NCI-H128 (cell line): ENCODE measurements at regions not wholly inside any gene's neighbourhood (a gene's known extent, or its start where the extent isn't known, plus 50 kb on each side); places are given as distances from the start of the nearest gene placed in this dataset.
A peak's percentile ranks its signal among the peaks of the same experiment; 100 is the strongest.

Experiments
- DNase-seq: peaks from one replicate; lab custom pipeline; 2025; ENCODE audit not compliant: unreplicated experiment; lab: John Stamatoyannopoulos, UW

- no peak for DNase-seq
These were observed 131.4 kb upstream of the GSE1 start for GRCh38 chr16:85481738-85482137.

GRCh38 chr16:85483424-85483823, 129.7 kb upstream of the GSE1 start:
- peak; percentile 39 for DNase-seq

- DNase-seq, result peak; percentile 88
These were observed 128.5 kb upstream of the GSE1 start for GRCh38 chr16:85484347-85485300.

- DNase-seq, result peak; percentile 58
These were observed 127.7 kb upstream of the GSE1 start for GRCh38 chr16:85485379-85485778.

GRCh38 chr16:85486256-85486915, 126.7 kb upstream of the GSE1 start:
- DNase-seq, result no peak

- no peak for DNase-seq
These were observed 124.7 kb upstream of the GSE1 start for GRCh38 chr16:85488414-85488813.

- DNase-seq, result no peak
These were observed 122.6 kb upstream of the GSE1 start for GRCh38 chr16:85490407-85491057.

GRCh38 chr16:85491058-85491771, 121.9 kb upstream of the GSE1 start:
- no peak for DNase-seq

- DNase-seq, result no peak
These were observed 121.3 kb upstream of the GSE1 start for GRCh38 chr16:85491798-85492294.

GRCh38 chr16:85492295-85492864, 120.7 kb upstream of the GSE1 start:
- no peak for DNase-seq

- DNase-seq, result no peak
These were observed 118.8 kb upstream of the GSE1 start for GRCh38 chr16:85494315-85494714.

GRCh38 chr16:85495259-85495658, 117.9 kb upstream of the GSE1 start:
- DNase-seq, result no peak

- DNase-seq, result no peak
These were observed 117.1 kb upstream of the GSE1 start for GRCh38 chr16:85495823-85496538.

GRCh38 chr16:85497622-85498314, 115.4 kb upstream of the GSE1 start:
- DNase-seq, result no peak

GRCh38 chr16:85498607-85499006, 114.5 kb upstream of the GSE1 start:
- DNase-seq, result no peak

GRCh38 chr16:85500220-85500619, 112.9 kb upstream of the GSE1 start:
- no peak for DNase-seq

GRCh38 chr16:85501900-85502299, 111.2 kb upstream of the GSE1 start:
- no peak for DNase-seq

- no peak for DNase-seq
These were observed 110.8 kb upstream of the GSE1 start for GRCh38 chr16:85502357-85502756.

GRCh38 chr16:85503679-85504231, 109.4 kb upstream of the GSE1 start:
- DNase-seq, result no peak
